HCT116 (cell line): ENCODE measurements at regions not wholly inside any gene's neighbourhood (a gene's known extent, or its start where the extent isn't known, plus 50 kb on each side); places are given as distances from the start of the nearest gene placed in this dataset.

Source experiments
- ATAC-seq: fragments of 200-7000 bp; cut with Tn5 transposase; 2 replicates; pipeline ENCODE4 v1.9.1; 2020; ENCODE audit warnings: mild to moderate bottlenecking, moderate library complexity
- BruUV-seq: library from RNA; stranded (reverse); fragments of 400-500 nt; replicated peaks from 2 replicates; lab custom pipeline; 2021; lab: Mats Ljungman, UMichigan
- CTCF ChIA-PET: fragments of 300-600 bp; sonication (Branson Sonifier 250); formaldehyde crosslinking; loops from one replicate; lab custom pipeline; 2021; ENCODE audit warnings: antibody characterized with exemption; lab: Charles Lee
- POLR2A ChIA-PET: fragments of 300-600, 350-600 bp; sonication (Branson Sonifier 250); formaldehyde crosslinking; loops from one replicate; lab custom pipeline; 2021; ENCODE audit warnings: antibody characterized with exemption; lab: Charles Lee
- RAD21 ChIA-PET, 2 experiments: fragments of 300-600 bp; sonication (Branson Sonifier 250); formaldehyde crosslinking; loops; one replicate each; lab custom pipeline; 2023; ENCODE audit warnings: low total read pairs in 2 of 2; ENCODE audit not compliant: uncharacterized antibody in 2 of 2, unreplicated experiment in 2 of 2, low non-redundant PET in 1 of 2; lab: Charles Lee
- DNase-seq: peaks from one replicate; pipeline ENCODE4 v3.0.0-alpha.2; 2010; ENCODE audit warnings: low read depth, low spot score
- H2AFZ ChIP-seq: fragments of 200-600 bp; shearing (Covaris generic), sonication (generic); 2 replicates; pipeline ENCODE4 v1.6.1; 2017; ENCODE audit warnings: low read depth, mixed run types, mixed read lengths, antibody characterized with exemption, low read length; ENCODE audit not compliant: poor library complexity, severe bottlenecking
- H3K27ac ChIP-seq: 2 replicates; pipeline ENCODE4 v1.5.1; 2012; ENCODE audit warnings: low read depth, low read length
- H3K27me3 ChIP-seq: fragments of 200-600 bp; sonication (generic); 2 replicates; pipeline ENCODE4 v1.6.1; 2016; ENCODE audit warnings: mixed run types, low read length, mixed read lengths; ENCODE audit not compliant: insufficient read depth
- H3K36me3 ChIP-seq, 2 experiments: fragments of 200-500 bp in 1 of 2; fragments of 200-600 bp in 1 of 2; sonication (Bioruptor generic) in 1 of 2; sonication (generic) in 1 of 2; 2 replicates each; pipeline versions ENCODE4 v1.5.1 to v1.6.1; 2014 to 2016; ENCODE audit warnings: low read length in 2 of 2, inconsistent platforms in 1 of 2, mixed read lengths in 1 of 2, mixed run types in 1 of 2; ENCODE audit not compliant: insufficient read depth in 2 of 2, control insufficient read depth in 1 of 2
- H3K4me1 ChIP-seq, 2 experiments: fragments of 200-600 bp in 1 of 2; sonication (generic) in 1 of 2; 2 replicates each; pipeline versions ENCODE4 v1.5.1 to v1.6.1; 2012 to 2017; ENCODE audit warnings: low read length in 2 of 2, inconsistent platforms in 1 of 2, mild to moderate bottlenecking in 1 of 2, mixed read lengths in 1 of 2, mixed run types in 1 of 2, moderate library complexity in 1 of 2; ENCODE audit not compliant: insufficient read depth in 2 of 2, control insufficient read depth in 1 of 2
- H3K4me2 ChIP-seq: fragments of 200-600 bp; sonication (generic); 2 replicates; pipeline ENCODE4 v1.6.1; 2017; ENCODE audit warnings: mixed run types, low read length, mixed read lengths
- H3K4me3 ChIP-seq, 2 experiments: fragments of 200-600 bp in 1 of 2; sonication (generic) in 1 of 2; replicated peaks in 1 of 2; 2 replicates each; pipeline ENCODE4 v1.5.1; 2011 to 2016; ENCODE audit warnings: low read length in 2 of 2, control low read depth in 1 of 2, low read depth in 1 of 2, mild to moderate bottlenecking in 1 of 2, mixed read lengths in 1 of 2, mixed run types in 1 of 2
- H3K79me2 ChIP-seq: fragments of 200-600 bp; sonication (generic); 2 replicates; pipeline ENCODE4 v1.6.1; 2017; ENCODE audit warnings: mild to moderate bottlenecking, mixed run types, low read length, moderate library complexity, mixed read lengths; ENCODE audit not compliant: insufficient read depth
- H3K9ac ChIP-seq: fragments of 200-600 bp; sonication (generic); 2 replicates; pipeline ENCODE4 v1.6.1; 2016; ENCODE audit warnings: low read length, mixed read lengths
- H3K9me2 ChIP-seq: fragments of 200-600 bp; sonication (generic), shearing (Covaris generic); 2 replicates; pipeline ENCODE4 v1.6.1; 2017; ENCODE audit warnings: mixed run types, mild to moderate bottlenecking, moderate library complexity; ENCODE audit not compliant: insufficient read depth
- H3K9me3 ChIP-seq, 2 experiments: fragments of 200-500 bp in 1 of 2; fragments of 200-600 bp in 1 of 2; sonication (Bioruptor generic) in 1 of 2; sonication (generic) in 1 of 2; 2 replicates each; pipeline ENCODE4 v1.6.1; 2014 to 2017; ENCODE audit warnings: low read length in 2 of 2, mixed read lengths in 2 of 2, inconsistent platforms in 1 of 2, low read depth in 1 of 2, mild to moderate bottlenecking in 1 of 2, mixed run types in 1 of 2, moderate library complexity in 1 of 2; ENCODE audit not compliant: control insufficient read depth in 1 of 2, insufficient read depth in 1 of 2
- H4K20me1 ChIP-seq: fragments of 200-600 bp; sonication (generic), shearing (Covaris generic); 2 replicates; pipeline ENCODE4 v1.6.1; 2017; ENCODE audit warnings: mixed run types, mild to moderate bottlenecking, moderate library complexity; ENCODE audit not compliant: insufficient read depth
- ATF3 ChIP-seq: IDR thresholded peaks from 2 replicates; pipeline ENCODE4 v1.6.1; 2012
- CBX3 ChIP-seq: IDR thresholded peaks from 2 replicates; pipeline ENCODE4 v1.6.1; 2012; ENCODE audit warnings: low read depth
- CEBPB ChIP-seq: IDR thresholded peaks from 2 replicates; pipeline ENCODE4 v1.6.1; 2012; ENCODE audit warnings: low read depth
- CTCF ChIP-seq, 3 experiments: fragments of 200-600 bp in 1 of 3; sonication (generic) in 1 of 3; IDR thresholded peaks in 2 of 3; conservative IDR thresholded peaks in 1 of 3; 2 replicates each; pipeline ENCODE4 v1.5.1; 2012 to 2017; ENCODE audit warnings: low read depth in 2 of 3, low read length in 2 of 3, antibody characterized with exemption in 1 of 3, borderline replicate concordance in 1 of 3, control low read depth in 1 of 3, mild to moderate bottlenecking in 1 of 3, mixed read lengths in 1 of 3, mixed run types in 1 of 3, moderate library complexity in 1 of 3; ENCODE audit not compliant: insufficient read depth in 1 of 3
- EZH2 ChIP-seq: fragments of 200-600 bp; sonication (generic); IDR thresholded peaks from 2 replicates; pipeline ENCODE4 v1.6.1; 2017; ENCODE audit warnings: antibody characterized with exemption, mixed run types
- EZH2phosphoT487 ChIP-seq: fragments of 200-600 bp; IDR thresholded peaks from 2 replicates; pipeline ENCODE4 v1.6.1; 2018; ENCODE audit warnings: antibody characterized with exemption, borderline replicate concordance
- JUND ChIP-seq: IDR thresholded peaks from 2 replicates; pipeline ENCODE4 v1.6.1; 2012
- POLR2AphosphoS5 ChIP-seq: IDR thresholded peaks from 2 replicates; pipeline ENCODE4 v1.6.1; 2011; ENCODE audit warnings: mild to moderate bottlenecking, low read depth, low read length, moderate library complexity
- RAD21 ChIP-seq: IDR thresholded peaks from 2 replicates; pipeline ENCODE4 v1.6.1; 2012; ENCODE audit warnings: low read depth, mild to moderate bottlenecking
- REST ChIP-seq: IDR thresholded peaks from 2 replicates; pipeline ENCODE4 v1.6.1; 2012; ENCODE audit warnings: low read depth
- SIN3A ChIP-seq: IDR thresholded peaks from 2 replicates; pipeline ENCODE4 v1.6.1; 2012; ENCODE audit warnings: low read depth
- SRF ChIP-seq: IDR thresholded peaks from 2 replicates; pipeline ENCODE4 v1.6.1; 2012; ENCODE audit warnings: low read depth
- TCF7L2 ChIP-seq: IDR thresholded peaks from 2 replicates; pipeline ENCODE4 v1.7.0; 2011; ENCODE audit warnings: borderline replicate concordance, inconsistent platforms; ENCODE audit not compliant: insufficient read depth, insufficient read length; ENCODE audit errors: extremely low read depth
- ZFX ChIP-seq: fragments of 450-650 bp; IDR thresholded peaks from 2 replicates; pipeline ENCODE4 v1.6.1; 2017
- ZNF274 ChIP-seq: fragments of 200-500 bp; sonication (Bioruptor generic); IDR thresholded peaks from 2 replicates; pipeline ENCODE4 v1.6.1; 2014; ENCODE audit warnings: mild to moderate bottlenecking, low read depth, low read length, inconsistent platforms
- intact Hi-C: fragments of 100-400 bp; cut with micrococcal nuclease; formaldehyde crosslinking; loops from 2 replicates; pipeline ENCODE4 v1.10.0; 2022
- TF ChIP-seq, protein P1 (sequence below): IDR thresholded peaks from 2 replicates; pipeline ENCODE4 v1.6.1; 2011; ENCODE audit warnings: mild to moderate bottlenecking, low read length, moderate library complexity; ENCODE audit not compliant: insufficient replicate concordance; ENCODE audit errors: extremely low read depth

DNA sequence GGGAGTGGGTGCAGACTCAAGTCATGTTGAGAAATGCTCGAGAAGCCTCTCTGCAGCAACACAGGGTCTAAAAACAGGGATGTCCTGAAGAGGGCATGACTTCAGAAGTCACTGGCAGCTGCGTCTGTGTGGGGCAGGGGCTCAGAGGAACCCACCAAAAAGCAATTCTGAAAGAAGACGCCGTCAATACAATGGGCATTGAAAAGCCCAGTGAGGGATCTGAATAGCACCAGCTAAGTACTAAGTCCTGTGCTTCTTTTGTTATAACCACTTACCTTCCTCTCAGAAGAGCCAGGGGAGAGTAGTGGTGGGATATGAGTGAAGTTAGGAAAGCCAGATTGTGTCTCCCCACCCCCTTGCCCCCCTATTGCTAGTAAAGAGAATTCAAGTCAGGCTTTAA lies 137.2 kb downstream of the INHBA start:
- Histone ChIP-seq H3K4me1 (no peaks in the 10 kb centered on the region), H3K4me2 (no peak overlapping the region), H3K79me2 (no peaks in the 10 kb centered on the region), H2AFZ (no peak overlapping the region), H3K27ac (no peak overlapping the region), H3K9me2 (no peaks in the 10 kb centered on the region), H3K9me3 (no peaks in the 10 kb centered on the region; a peak in 1 of 4 replicates), H3K36me3 (no peaks in the 10 kb centered on the region), H3K9ac (no peak overlapping the region), H4K20me1 (no peaks in the 10 kb centered on the region), H3K27me3 (no peaks in the 10 kb centered on the region), H3K4me3 (no peak overlapping the region)
- ChIA-PET RAD21 (no interaction called here), CTCF (no interaction called here), POLR2A (no interaction called here)
- DNase-seq (no peak), ATAC-seq (no peak)
- no TSS peak for BruUV-seq
- intact Hi-C loops: no loop called here
- no peak for TF ChIP-seq SIN3A
- TF ChIP-seq RAD21: no peak
- no peak for TF ChIP-seq CTCF (IDR thresholded peaks at IDR 0.05 in 2 of 3, conservative IDR thresholded peaks at IDR 0.05 in 1 of 3; ENCODE audit: borderline replicate concordance in 1 of 3, insufficient read depth in 1 of 3, low read depth in 2 of 3, low read length in 2 of 3)
- TF ChIP-seq, protein P1, sequence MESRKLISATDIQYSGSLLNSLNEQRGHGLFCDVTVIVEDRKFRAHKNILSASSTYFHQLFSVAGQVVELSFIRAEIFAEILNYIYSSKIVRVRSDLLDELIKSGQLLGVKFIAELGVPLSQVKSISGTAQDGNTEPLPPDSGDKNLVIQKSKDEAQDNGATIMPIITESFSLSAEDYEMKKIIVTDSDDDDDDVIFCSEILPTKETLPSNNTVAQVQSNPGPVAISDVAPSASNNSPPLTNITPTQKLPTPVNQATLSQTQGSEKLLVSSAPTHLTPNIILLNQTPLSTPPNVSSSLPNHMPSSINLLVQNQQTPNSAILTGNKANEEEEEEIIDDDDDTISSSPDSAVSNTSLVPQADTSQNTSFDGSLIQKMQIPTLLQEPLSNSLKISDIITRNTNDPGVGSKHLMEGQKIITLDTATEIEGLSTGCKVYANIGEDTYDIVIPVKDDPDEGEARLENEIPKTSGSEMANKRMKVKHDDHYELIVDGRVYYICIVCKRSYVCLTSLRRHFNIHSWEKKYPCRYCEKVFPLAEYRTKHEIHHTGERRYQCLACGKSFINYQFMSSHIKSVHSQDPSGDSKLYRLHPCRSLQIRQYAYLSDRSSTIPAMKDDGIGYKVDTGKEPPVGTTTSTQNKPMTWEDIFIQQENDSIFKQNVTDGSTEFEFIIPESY: no peak
- no peak for TF ChIP-seq CEBPB
- TF ChIP-seq JUND: no peak
- TF ChIP-seq ATF3: no peak
- no peak for TF ChIP-seq ZNF274
- no peak for TF ChIP-seq POLR2AphosphoS5
- TF ChIP-seq SRF: no peak
- TF ChIP-seq CBX3: no peak
- TF ChIP-seq REST: no peak
- TF ChIP-seq TCF7L2: no peak
- no peak for TF ChIP-seq ZFX
- no peak for TF ChIP-seq EZH2phosphoT487
- TF ChIP-seq EZH2: no peak
